ENCODE measurements at regions not wholly inside any gene's neighbourhood (a gene's known extent, or its start where the extent isn't known, plus 50 kb on each side); places are given as distances from the start of the nearest gene placed in this dataset.

GRCh38 chr5:3036041-3036788 is 284.7 kb upstream of the IRX2 start:
- FAIRE-seq, result no peak

- no peak for FAIRE-seq
Measured at GRCh38 chr5:3035452-3035851, 284.0 kb upstream of the IRX2 start.

- no peak for FAIRE-seq
Measured at GRCh38 chr5:3034881-3035280, 283.4 kb upstream of the IRX2 start.

- FAIRE-seq, result no peak
Measured at GRCh38 chr5:3034449-3034848, 283.0 kb upstream of the IRX2 start.

- FAIRE-seq, result no peak
Measured at GRCh38 chr5:3033033-3033755, 281.7 kb upstream of the IRX2 start.

GRCh38 chr5:3032513-3032912 is 281.0 kb upstream of the IRX2 start:
- FAIRE-seq, result no peak

GRCh38 chr5:3031733-3032378 is 280.4 kb upstream of the IRX2 start:
- FAIRE-seq, result no peak

- no peak for FAIRE-seq
Measured at GRCh38 chr5:3030511-3031165, 279.2 kb upstream of the IRX2 start.

- no peak for FAIRE-seq
Measured at GRCh38 chr5:3029396-3029795, 277.9 kb upstream of the IRX2 start.

GRCh38 chr5:3027866-3028635 is 276.6 kb upstream of the IRX2 start:
- FAIRE-seq, result no peak

GRCh38 chr5:3027185-3027865 is 275.8 kb upstream of the IRX2 start:
- no peak for FAIRE-seq

- no peak for FAIRE-seq
Measured at GRCh38 chr5:3026651-3027050, 275.2 kb upstream of the IRX2 start.

- FAIRE-seq, result no peak
Measured at GRCh38 chr5:3026099-3026498, 274.6 kb upstream of the IRX2 start.

GRCh38 chr5:3025392-3025791 is 273.9 kb upstream of the IRX2 start:
- FAIRE-seq, result no peak

GRCh38 chr5:3024976-3025375 is 273.5 kb upstream of the IRX2 start:
- FAIRE-seq, result no peak

GRCh38 chr5:3024554-3024953 is 273.1 kb upstream of the IRX2 start:
- no peak for FAIRE-seq

- FAIRE-seq, result no peak
Measured at GRCh38 chr5:3024126-3024525, 272.6 kb upstream of the IRX2 start.

GRCh38 chr5:3023656-3024055 is 272.2 kb upstream of the IRX2 start:
- FAIRE-seq, result no peak

- no peak for FAIRE-seq
Measured at GRCh38 chr5:3022665-3023064, 271.2 kb upstream of the IRX2 start.

- FAIRE-seq, result no peak
Measured at GRCh38 chr5:3020426-3020825, 268.9 kb upstream of the IRX2 start.

- no peak for FAIRE-seq
Measured at GRCh38 chr5:3019045-3019444, 267.6 kb upstream of the IRX2 start.

- no peak for FAIRE-seq
Measured at GRCh38 chr5:3011764-3012017, 260.2 kb upstream of the IRX2 start.

Measured in endometrium (tissue), 2 donors.